Stimulated activated CD4-positive, alpha-beta T cell treated with anti-CD3 and anti-CD28 coated beads, Interleukin-4, amount 100 ng/mL, for 48 hours (primary cell): ENCODE measurements at regions not wholly inside any gene's neighbourhood (a gene's known extent, or its start where the extent isn't known, plus 50 kb on each side); places are given as distances from the start of the nearest gene placed in this dataset.

Source experiments
- DNase-seq, 2 donors: peaks; one replicate each; pipeline ENCODE4 v3.0.0-alpha.2; 2020; ENCODE audit warnings: low read depth in 2 of 2

GRCh38 chr6:71430018-71430417 lies 141.4 kb downstream of the OGFRL1 start:
- no peak for DNase-seq

- no peak for DNase-seq
These were observed 144.8 kb downstream of the OGFRL1 start for GRCh38 chr6:71433441-71433840.

- no peak for DNase-seq
These were observed 155.6 kb downstream of the OGFRL1 start for GRCh38 chr6:71444222-71444621.

GRCh38 chr6:71446057-71446456 lies 157.4 kb downstream of the OGFRL1 start:
- DNase-seq = no peak

- no peak for DNase-seq
These were observed 157.9 kb downstream of the OGFRL1 start for GRCh38 chr6:71446470-71446869.

- no peak for DNase-seq
These were observed 164.2 kb downstream of the OGFRL1 start for GRCh38 chr6:71452697-71453370.

GRCh38 chr6:71453371-71453706 lies 164.7 kb downstream of the OGFRL1 start:
- DNase-seq = no peak

GRCh38 chr6:71454056-71454455 lies 165.4 kb downstream of the OGFRL1 start:
- DNase-seq = no peak

- no peak for DNase-seq
These were observed 169.3 kb downstream of the OGFRL1 start for GRCh38 chr6:71457929-71458328.

GRCh38 chr6:71459162-71459561 lies 170.6 kb downstream of the OGFRL1 start:
- DNase-seq = no peak

GRCh38 chr6:71460933-71461332 lies 172.3 kb downstream of the OGFRL1 start:
- DNase-seq = no peak

GRCh38 chr6:71463061-71463460 lies 174.4 kb downstream of the OGFRL1 start:
- DNase-seq = no peak

- no peak for DNase-seq
These were observed 176.5 kb downstream of the OGFRL1 start for GRCh38 chr6:71465096-71465495.

- no peak for DNase-seq
These were observed 177.8 kb downstream of the OGFRL1 start for GRCh38 chr6:71466362-71466761.

GRCh38 chr6:71468038-71468437 lies 179.4 kb downstream of the OGFRL1 start:
- DNase-seq = no peak

GRCh38 chr6:71468841-71469700 lies 180.5 kb downstream of the OGFRL1 start:
- no peak for DNase-seq

- DNase-seq = no peak
These were observed 183.1 kb downstream of the OGFRL1 start for GRCh38 chr6:71471718-71472117.

- no peak for DNase-seq
These were observed 185.3 kb downstream of the OGFRL1 start for GRCh38 chr6:71473926-71474325.

- DNase-seq = no peak
These were observed 186.3 kb downstream of the OGFRL1 start for GRCh38 chr6:71474942-71475341.

- no peak for DNase-seq
These were observed 187.8 kb downstream of the OGFRL1 start for GRCh38 chr6:71476371-71476770.

GRCh38 chr6:71476872-71477271 lies 188.3 kb downstream of the OGFRL1 start:
- DNase-seq = no peak

GRCh38 chr6:71478834-71479541 lies 190.4 kb downstream of the OGFRL1 start:
- DNase-seq = no peak

- DNase-seq = no peak
These were observed 192.0 kb downstream of the OGFRL1 start for GRCh38 chr6:71480577-71480976.
